IPS DF 6.9 (cell line): ENCODE measurements at regions not wholly inside any gene's neighbourhood (a gene's known extent, or its start where the extent isn't known, plus 50 kb on each side); places are given as distances from the start of the nearest gene placed in this dataset.

Source experiments
- DNase-seq: peaks from one replicate; pipeline ENCODE4 v3.0.0-alpha.2; 2013; ENCODE audit warnings: low read depth, low spot score
- H3K27ac ChIP-seq: one replicate; pipeline ENCODE4 v1.5.1; 2013; ENCODE audit warnings: low read length, control low read depth
- H3K27me3 ChIP-seq: 2 replicates; pipeline ENCODE4 v1.6.1; 2013; ENCODE audit warnings: mild to moderate bottlenecking, low read length; ENCODE audit not compliant: control insufficient read depth, insufficient read depth
- H3K36me3 ChIP-seq: 2 replicates; pipeline ENCODE4 v1.6.1; 2013; ENCODE audit warnings: low read length; ENCODE audit not compliant: control insufficient read depth, insufficient read depth
- H3K4me1 ChIP-seq: 2 replicates; pipeline ENCODE4 v1.6.1; 2013; ENCODE audit warnings: low read length; ENCODE audit not compliant: control insufficient read depth, insufficient read depth
- H3K4me3 ChIP-seq: 2 replicates; pipeline ENCODE4 v1.5.1; 2013; ENCODE audit warnings: mild to moderate bottlenecking, low read length
- H3K9me3 ChIP-seq: 2 replicates; pipeline ENCODE4 v1.6.1; 2013; ENCODE audit warnings: low read length, inconsistent platforms; ENCODE audit not compliant: control insufficient read depth, insufficient read depth
- whole genome bisulfite sequencing: extraction: QIAGEN DNeasy Blood & Tissue Kit; methylation state at CpG from one replicate; pipeline ENCODE4 v1.1.7; 2013; ENCODE audit warnings: mixed read lengths, missing lambda C conversion rate; ENCODE audit not compliant: insufficient read length, insufficient coverage; 5-methylcytosine and 5-hydroxymethylcytosine counted together

- WGBS, result no CpG with 5 or more reads among the region's 3 CpGs
- Histone ChIP-seq H3K4me3 (no peak overlapping the region), H3K9me3 (no peaks in the 10 kb centered on the region), H3K36me3 (no peaks in the 10 kb centered on the region), H3K27ac (no peak overlapping the region), H3K4me1 (no peaks in the 10 kb centered on the region), H3K27me3 (no peaks in the 10 kb centered on the region)
- DNase-seq, result no peak
These were observed 158.9 kb upstream of the PWP1 start for GRCh38 chr12:107526555-107527180.

GRCh38 chr12:107528731-107529365 is 156.8 kb upstream of the PWP1 start:
- H3K27ac ChIP-seq, result no peak overlapping the region
- no peaks in the 10 kb centered on the region for H3K4me1 ChIP-seq
- no peaks in the 10 kb centered on the region for H3K36me3 ChIP-seq
- WGBS, result over 99% methylated on average over 5 of the region's 7 CpGs
- H3K9me3 ChIP-seq, result no peaks in the 10 kb centered on the region
- no peak overlapping the region for H3K4me3 ChIP-seq
- H3K27me3 ChIP-seq, result no peaks in the 10 kb centered on the region
- DNase-seq, result no peak

GRCh38 chr12:107529991-107530390 is 155.6 kb upstream of the PWP1 start:
- no CpG with 5 or more reads among the region's 3 CpGs for WGBS
- no peak for DNase-seq
- Histone ChIP-seq H3K4me1 (no peaks in the 10 kb centered on the region), H3K4me3 (no peak overlapping the region), H3K36me3 (no peaks in the 10 kb centered on the region), H3K9me3 (no peaks in the 10 kb centered on the region), H3K27me3 (no peaks in the 10 kb centered on the region), H3K27ac (no peak overlapping the region)

- H3K4me3 ChIP-seq, result no peak overlapping the region
- no peaks in the 10 kb centered on the region for H3K36me3 ChIP-seq
- H3K9me3 ChIP-seq, result no peaks in the 10 kb centered on the region
- no peaks in the 10 kb centered on the region for H3K27me3 ChIP-seq
- no peak for DNase-seq
- no CpG with 5 or more reads among the region's 2 CpGs for WGBS
- no peaks in the 10 kb centered on the region for H3K4me1 ChIP-seq
- no peak overlapping the region for H3K27ac ChIP-seq
These were observed 154.9 kb upstream of the PWP1 start for GRCh38 chr12:107530701-107531100.

GRCh38 chr12:107533218-107533617 is 152.4 kb upstream of the PWP1 start:
- Histone ChIP-seq H3K27ac (no peak overlapping the region), H3K4me1 (peaks cover under 1% of the 10 kb centered on the region; the same call in 1 of the 2 replicates), H3K4me3 (no peak overlapping the region), H3K27me3 (no peaks in the 10 kb centered on the region), H3K9me3 (no peaks in the 10 kb centered on the region), H3K36me3 (no peaks in the 10 kb centered on the region)
- DNase-seq, result no peak

GRCh38 chr12:107536613-107537012 is 149.0 kb upstream of the PWP1 start:
- H3K27ac ChIP-seq, result no peak overlapping the region
- no peaks in the 10 kb centered on the region for H3K27me3 ChIP-seq
- no peak for DNase-seq
- no peak overlapping the region for H3K4me3 ChIP-seq
- no CpG with 5 or more reads among the region's 2 CpGs for WGBS
- H3K4me1 ChIP-seq, result peaks cover 1% of the 10 kb centered on the region; the same call in 1 of the 2 replicates
- no peaks in the 10 kb centered on the region for H3K36me3 ChIP-seq
- H3K9me3 ChIP-seq, result no peaks in the 10 kb centered on the region

GRCh38 chr12:107537464-107538119 is 148.0 kb upstream of the PWP1 start:
- Histone ChIP-seq H3K27ac (no peak overlapping the region), H3K4me3 (no peak overlapping the region), H3K27me3 (no peaks in the 10 kb centered on the region), H3K9me3 (no peaks in the 10 kb centered on the region), H3K4me1 (peaks cover 1% of the 10 kb centered on the region; the same call in 1 of the 2 replicates), H3K36me3 (no peaks in the 10 kb centered on the region)
- WGBS, result no CpG with 5 or more reads among the region's 5 CpGs
- DNase-seq, result no peak

GRCh38 chr12:107539196-107539939 is 146.2 kb upstream of the PWP1 start:
- H3K27me3 ChIP-seq, result no peaks in the 10 kb centered on the region
- H3K27ac ChIP-seq, result no peak overlapping the region
- no peak overlapping the region for H3K4me3 ChIP-seq
- peaks cover 1% of the 10 kb centered on the region; the same call in 1 of the 2 replicates for H3K4me1 ChIP-seq
- no CpG with 5 or more reads among the region's 5 CpGs for WGBS
- H3K36me3 ChIP-seq, result no peaks in the 10 kb centered on the region
- H3K9me3 ChIP-seq, result no peaks in the 10 kb centered on the region
- no peak for DNase-seq

- Histone ChIP-seq H3K36me3 (no peaks in the 10 kb centered on the region), H3K27ac (no peak overlapping the region), H3K9me3 (no peaks in the 10 kb centered on the region), H3K4me1 (peaks cover 1% of the 10 kb centered on the region; the same call in 1 of the 2 replicates), H3K4me3 (no peak overlapping the region), H3K27me3 (no peaks in the 10 kb centered on the region)
- no CpG with 5 or more reads among the region's 7 CpGs for WGBS
- DNase-seq, result no peak
These were observed 144.4 kb upstream of the PWP1 start for GRCh38 chr12:107541001-107541705.

GRCh38 chr12:107543416-107543815 is 142.2 kb upstream of the PWP1 start:
- Histone ChIP-seq H3K27me3 (no peaks in the 10 kb centered on the region), H3K9me3 (no peaks in the 10 kb centered on the region), H3K36me3 (no peaks in the 10 kb centered on the region), H3K27ac (no peak overlapping the region), H3K4me1 (no peaks in the 10 kb centered on the region), H3K4me3 (no peak overlapping the region)
- no CpG with 5 or more reads among the region's 5 CpGs for WGBS
- DNase-seq, result no peak
